ENCODE measurements at regions not wholly inside any gene's neighbourhood (a gene's known extent, or its start where the extent isn't known, plus 50 kb on each side); places are given as distances from the start of the nearest gene placed in this dataset.
A peak's percentile ranks its signal among the peaks of the same experiment; 100 is the strongest.

GRCh38 chr15:39165020-39165706, 415.7 kb upstream of the THBS1 start:
- no peaks in the 10 kb centered on the region for H3K36me3 Mint-ChIP-seq
- no peak overlapping the region for H3K27ac Mint-ChIP-seq
- H3K9me3 Mint-ChIP-seq: peaks cover 0 to 5% of the 10 kb centered on the region in 2 donors
- DNase-seq (ENCODE audit: low spot score in 2 of 2): no peak
- no peak for ATAC-seq

- no peak overlapping the region for H3K27ac Mint-ChIP-seq
- no peak for ATAC-seq
- DNase-seq (ENCODE audit: low spot score in 2 of 2): no peak
- H3K36me3 Mint-ChIP-seq: no peaks in the 10 kb centered on the region
- H3K9me3 Mint-ChIP-seq: peaks cover 0 to 5% of the 10 kb centered on the region in 2 donors
Observed at GRCh38 chr15:39167164-39168058, 413.5 kb upstream of the THBS1 start.

GRCh38 chr15:39171944-39172368, 408.9 kb upstream of the THBS1 start:
- DNase-seq (ENCODE audit: low spot score in 2 of 2): peak in 1 of 2 donors; percentile 25
- H3K27ac Mint-ChIP-seq: no peak overlapping the region

GRCh38 chr15:39172380-39173281, 408.2 kb upstream of the THBS1 start:
- Mint-ChIP-seq H3K36me3 (no peaks in the 10 kb centered on the region), H3K9me3 (no peaks in the 10 kb centered on the region), H3K27ac (no peak overlapping the region)
- DNase-seq (ENCODE audit: low spot score in 2 of 2): no peak
- no peak for ATAC-seq

More at GRCh38 chr15:39171944-39172368, 408.9 kb upstream of the THBS1 start:
- Mint-ChIP-seq H3K36me3 (no peaks in the 10 kb centered on the region), H3K9me3 (no peaks in the 10 kb centered on the region)
- ATAC-seq: peak; percentile 58 to 71

GRCh38 chr15:39173426-39173825, 407.5 kb upstream of the THBS1 start:
- Mint-ChIP-seq H3K36me3 (no peaks in the 10 kb centered on the region), H3K27ac (no peak overlapping the region), H3K9me3 (no peaks in the 10 kb centered on the region)
- no peak for ATAC-seq
- no peak for DNase-seq (ENCODE audit: low spot score in 2 of 2)

- ATAC-seq: no peak
- DNase-seq (ENCODE audit: low spot score in 2 of 2): no peak
- H3K36me3 Mint-ChIP-seq: no peaks in the 10 kb centered on the region
- H3K9me3 Mint-ChIP-seq: no peaks in the 10 kb centered on the region
- H3K27ac Mint-ChIP-seq: no peak overlapping the region
Observed at GRCh38 chr15:39174332-39174731, 406.5 kb upstream of the THBS1 start.

- no peaks in the 10 kb centered on the region for H3K9me3 Mint-ChIP-seq
- no peak overlapping the region for H3K27ac Mint-ChIP-seq
- ATAC-seq (no peak), DNase-seq (ENCODE audit: low spot score in 2 of 2) (no peak)
- H3K36me3 Mint-ChIP-seq: no peaks in the 10 kb centered on the region
Observed at GRCh38 chr15:39176030-39176429, 404.8 kb upstream of the THBS1 start.

- no peak for DNase-seq (ENCODE audit: low spot score in 2 of 2)
- no peaks in the 10 kb centered on the region for H3K9me3 Mint-ChIP-seq
- no peak overlapping the region for H3K27ac Mint-ChIP-seq
- no peak for ATAC-seq
- H3K36me3 Mint-ChIP-seq: no peaks in the 10 kb centered on the region
Observed at GRCh38 chr15:39177561-39177960, 403.3 kb upstream of the THBS1 start.

- Mint-ChIP-seq H3K36me3 (no peaks in the 10 kb centered on the region), H3K9me3 (no peaks in the 10 kb centered on the region), H3K27ac (no peak overlapping the region)
- DNase-seq (ENCODE audit: low spot score in 2 of 2) (no peak), ATAC-seq (no peak)
Observed at GRCh38 chr15:39180030-39180429, 400.8 kb upstream of the THBS1 start.

- no peak for ATAC-seq
- no peak overlapping the region for H3K27ac Mint-ChIP-seq
- DNase-seq (ENCODE audit: low spot score in 2 of 2): no peak
- H3K36me3 Mint-ChIP-seq: no peaks in the 10 kb centered on the region
- H3K9me3 Mint-ChIP-seq: no peaks in the 10 kb centered on the region
Observed at GRCh38 chr15:39180483-39180933, 400.4 kb upstream of the THBS1 start.

GRCh38 chr15:39181056-39181747, 399.7 kb upstream of the THBS1 start:
- H3K27ac Mint-ChIP-seq: no peak overlapping the region
- ATAC-seq (no peak), DNase-seq (ENCODE audit: low spot score in 2 of 2) (no peak)
- no peaks in the 10 kb centered on the region for H3K9me3 Mint-ChIP-seq
- H3K36me3 Mint-ChIP-seq: no peaks in the 10 kb centered on the region

GRCh38 chr15:39181940-39182339, 398.9 kb upstream of the THBS1 start:
- Mint-ChIP-seq H3K36me3 (no peaks in the 10 kb centered on the region), H3K9me3 (no peaks in the 10 kb centered on the region), H3K27ac (no peak overlapping the region)
- DNase-seq (ENCODE audit: low spot score in 2 of 2) (no peak), ATAC-seq (no peak)

GRCh38 chr15:39183164-39183881, 397.6 kb upstream of the THBS1 start:
- DNase-seq (ENCODE audit: low spot score in 2 of 2) (no peak), ATAC-seq (no peak)
- no peaks in the 10 kb centered on the region for H3K9me3 Mint-ChIP-seq
- no peak overlapping the region for H3K27ac Mint-ChIP-seq
- no peaks in the 10 kb centered on the region for H3K36me3 Mint-ChIP-seq

GRCh38 chr15:39184701-39185390, 396.0 kb upstream of the THBS1 start:
- no peaks in the 10 kb centered on the region for H3K36me3 Mint-ChIP-seq
- H3K27ac Mint-ChIP-seq: no peak overlapping the region
- H3K9me3 Mint-ChIP-seq: no peaks in the 10 kb centered on the region
- ATAC-seq (no peak), DNase-seq (ENCODE audit: low spot score in 2 of 2) (no peak)

- ATAC-seq: no peak
- H3K36me3 Mint-ChIP-seq: no peaks in the 10 kb centered on the region
- no peak for DNase-seq (ENCODE audit: low spot score in 2 of 2)
- H3K27ac Mint-ChIP-seq: no peak overlapping the region
- no peaks in the 10 kb centered on the region for H3K9me3 Mint-ChIP-seq
Observed at GRCh38 chr15:39188314-39188713, 392.6 kb upstream of the THBS1 start.
